Stomach (tissue), 4 donors: ENCODE measurements at regions not wholly inside any gene's neighbourhood (a gene's known extent, or its start where the extent isn't known, plus 50 kb on each side); places are given as distances from the start of the nearest gene placed in this dataset.

Experiments
- EP300 ChIP-seq: sonication (generic); formaldehyde crosslinking; IDR thresholded peaks from one replicate; pipeline ENCODE4 v1.6.1; 2017; ENCODE audit warnings: antibody characterized with exemption
- POLR2AphosphoS5 ChIP-seq, 3 donors: sonication (generic); formaldehyde crosslinking; IDR thresholded peaks; one replicate each; pipeline ENCODE4 v1.6.1; 2016; ENCODE audit warnings: antibody characterized with exemption in 3 of 3
- TF ChIP-seq, protein P1 (sequence below), 7 experiments: fragments of 450-650 bp in 4 of 7; fragments of 200-600 bp in 3 of 7; sonication (generic) in 3 of 7; IDR thresholded peaks; one replicate each; pipeline ENCODE4 v1.5.1; 2016 to 2019; ENCODE audit warnings: antibody characterized with exemption in 7 of 7, control low read depth in 2 of 7, mild to moderate bottlenecking in 1 of 7

DNA sequence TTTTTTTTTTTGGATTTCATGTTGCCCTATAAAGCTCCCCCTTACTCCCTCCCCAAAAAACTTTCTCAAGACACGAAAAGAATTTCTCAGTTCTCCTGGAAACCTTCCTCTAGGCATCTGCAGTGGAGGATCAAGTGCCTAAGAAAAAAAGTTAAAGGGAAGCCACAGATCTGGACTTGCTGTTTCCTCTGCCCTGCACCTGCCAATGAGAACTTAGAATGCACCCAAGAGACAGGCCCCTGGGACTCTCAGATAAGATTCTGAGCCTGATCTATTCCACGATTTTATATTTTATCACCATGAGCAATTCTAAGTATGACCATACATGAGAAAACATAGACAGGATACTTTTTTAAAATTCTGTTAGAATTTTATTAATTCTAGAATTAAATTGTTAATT is 728.9 kb downstream of the BCL11B start:
- TF ChIP-seq, protein P1, sequence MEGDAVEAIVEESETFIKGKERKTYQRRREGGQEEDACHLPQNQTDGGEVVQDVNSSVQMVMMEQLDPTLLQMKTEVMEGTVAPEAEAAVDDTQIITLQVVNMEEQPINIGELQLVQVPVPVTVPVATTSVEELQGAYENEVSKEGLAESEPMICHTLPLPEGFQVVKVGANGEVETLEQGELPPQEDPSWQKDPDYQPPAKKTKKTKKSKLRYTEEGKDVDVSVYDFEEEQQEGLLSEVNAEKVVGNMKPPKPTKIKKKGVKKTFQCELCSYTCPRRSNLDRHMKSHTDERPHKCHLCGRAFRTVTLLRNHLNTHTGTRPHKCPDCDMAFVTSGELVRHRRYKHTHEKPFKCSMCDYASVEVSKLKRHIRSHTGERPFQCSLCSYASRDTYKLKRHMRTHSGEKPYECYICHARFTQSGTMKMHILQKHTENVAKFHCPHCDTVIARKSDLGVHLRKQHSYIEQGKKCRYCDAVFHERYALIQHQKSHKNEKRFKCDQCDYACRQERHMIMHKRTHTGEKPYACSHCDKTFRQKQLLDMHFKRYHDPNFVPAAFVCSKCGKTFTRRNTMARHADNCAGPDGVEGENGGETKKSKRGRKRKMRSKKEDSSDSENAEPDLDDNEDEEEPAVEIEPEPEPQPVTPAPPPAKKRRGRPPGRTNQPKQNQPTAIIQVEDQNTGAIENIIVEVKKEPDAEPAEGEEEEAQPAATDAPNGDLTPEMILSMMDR (IDR thresholded peaks at IDR 0.05): no peak
- no peak for TF ChIP-seq POLR2AphosphoS5 (IDR thresholded peaks at IDR 0.05)
- TF ChIP-seq EP300: no peak
